GM21786 (cell line): ENCODE measurements at regions not wholly inside any gene's neighbourhood (a gene's known extent, or its start where the extent isn't known, plus 50 kb on each side); places are given as distances from the start of the nearest gene placed in this dataset.
"Not testable (repeated sequence)": the region's sequence is repeated elsewhere in the genome, so short reads cannot be mapped to it uniquely, and the experiment has no call there.

Source experiments
- ATAC-seq: cut with Tn5 transposase; IDR thresholded peaks from one replicate; pipeline ENCODE4 v1.9.1; 2021; ENCODE audit not compliant: unreplicated experiment

DNA sequence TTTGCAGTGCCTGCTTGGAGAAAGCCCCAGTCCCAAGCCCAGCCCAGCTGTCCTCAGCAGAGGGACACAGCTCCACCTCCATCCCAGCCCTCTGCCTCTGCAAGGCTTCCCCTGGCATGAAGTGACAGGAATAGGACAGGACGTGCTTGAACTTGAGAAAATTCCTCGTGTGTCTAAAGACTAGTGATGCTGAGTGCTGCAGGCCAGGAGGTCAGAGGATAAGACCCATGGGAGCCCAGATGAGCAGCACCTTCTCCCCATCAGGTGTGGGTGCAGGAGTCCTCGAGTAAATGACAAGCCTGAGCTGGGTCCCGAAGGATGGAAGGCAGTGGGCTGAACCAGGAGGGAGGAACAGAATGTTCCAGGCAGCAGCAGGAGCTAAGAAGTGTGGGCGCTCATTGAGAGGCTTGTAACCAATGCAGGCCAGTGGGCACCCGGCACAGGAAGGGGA, 67.8 kb upstream of the UXS1 start:
- no peak for ATAC-seq

- ATAC-seq: not testable (repeated sequence)
Observed at GRCh38 chr2:106258859-106259258, 64.8 kb upstream of the UXS1 start.

GRCh38 chr2:106257830-106258229, 63.7 kb upstream of the UXS1 start:
- ATAC-seq: no peak

GRCh38 chr2:106257135-106257534, 63.0 kb upstream of the UXS1 start:
- no peak for ATAC-seq

DNA sequence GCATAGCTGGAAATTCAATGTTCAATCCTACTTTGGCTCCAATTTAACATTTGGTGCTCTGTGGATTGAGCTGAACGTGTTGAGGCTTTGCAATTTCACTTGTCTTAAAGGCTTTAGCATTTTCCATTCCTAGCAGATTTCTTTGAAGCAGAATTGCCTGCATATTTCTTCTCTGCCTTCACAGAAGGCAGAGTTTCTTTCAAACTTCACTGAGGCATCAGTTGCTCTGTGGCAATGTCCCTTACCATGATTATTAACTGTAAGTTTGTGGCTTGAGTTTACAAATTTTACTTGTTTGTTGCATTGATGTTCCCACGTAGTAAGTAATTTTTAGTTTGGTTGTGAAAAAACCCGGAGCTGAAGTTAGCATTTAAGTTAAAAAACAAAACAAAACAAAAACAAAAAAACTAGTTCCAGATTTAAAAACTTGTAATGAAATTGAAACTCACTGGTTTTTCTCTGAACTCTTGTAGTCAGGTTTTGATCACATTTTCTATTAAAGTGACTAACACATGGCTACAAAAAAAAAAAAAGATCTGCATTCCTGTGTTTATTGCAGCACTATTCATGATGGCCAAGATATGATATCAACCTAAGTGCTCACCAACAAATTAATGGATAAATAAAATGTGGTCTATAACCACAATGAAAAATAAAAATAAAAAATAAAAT, 55.2 kb upstream of the UXS1 start:
- not testable (repeated sequence) for ATAC-seq

DNA sequence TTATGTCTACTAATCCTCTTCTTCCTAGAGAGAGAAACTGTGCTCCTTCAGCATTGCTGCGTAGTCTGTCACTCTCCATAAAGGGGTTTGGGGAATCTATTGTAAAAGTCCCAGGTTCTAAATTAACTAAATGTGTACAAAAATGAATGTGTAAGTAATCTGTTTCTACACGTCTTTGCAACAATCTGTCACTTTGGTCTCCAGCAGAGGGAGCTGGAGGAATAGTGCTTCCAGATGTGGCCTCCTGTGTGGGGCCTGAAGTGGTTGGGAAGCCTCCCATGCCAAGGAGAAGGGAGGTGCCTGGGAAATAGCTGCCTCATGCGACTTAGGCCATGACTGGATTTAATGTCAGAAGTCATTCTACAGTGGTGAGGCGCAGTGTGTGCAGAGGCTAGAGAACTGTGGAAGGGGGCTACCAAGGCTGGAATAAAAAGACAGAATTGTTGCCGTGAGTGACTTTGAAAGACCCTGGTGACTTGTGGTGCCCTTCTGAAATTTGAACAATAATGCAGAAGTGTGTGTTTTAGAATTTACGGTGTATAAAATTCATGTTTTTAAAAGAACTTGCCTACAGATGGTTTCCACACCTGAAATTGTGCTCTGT, 54.5 kb upstream of the UXS1 start:
- peak; percentile 55 for ATAC-seq
